ENCODE measurements at regions not wholly inside any gene's neighbourhood (a gene's known extent, or its start where the extent isn't known, plus 50 kb on each side); places are given as distances from the start of the nearest gene placed in this dataset.

DNA sequence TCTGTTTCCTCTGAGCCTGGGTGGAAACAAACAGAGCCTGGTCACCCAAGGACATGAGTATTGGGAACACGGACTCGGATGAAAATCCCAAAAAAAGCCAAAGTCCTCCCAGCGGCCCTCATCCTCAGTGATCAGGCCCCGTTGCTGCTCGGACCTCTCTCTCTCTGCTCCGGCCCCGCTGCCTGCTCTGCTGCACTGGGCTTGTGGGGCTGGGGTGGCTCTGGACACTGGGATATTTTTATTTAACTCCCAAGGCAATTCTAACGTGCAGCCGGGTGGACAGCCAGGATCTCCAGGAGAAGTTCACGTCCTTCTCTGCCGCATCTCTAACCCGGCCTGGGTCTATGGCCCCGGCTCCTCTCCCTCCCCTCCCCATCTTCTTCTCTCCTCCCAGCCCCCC is 280.9 kb upstream of the TNRC6C start:
- Histone ChIP-seq H3K4me2 (no peak overlapping the region), H2AFZ (ENCODE audit: low read depth) (no peak overlapping the region), H3K4me1 (ENCODE audit: low read depth, poor library complexity, severe bottlenecking) (no peaks in the 10 kb centered on the region), H3K9ac (no peak overlapping the region), H3K4me3 (IDR thresholded peaks at IDR 0.05; ENCODE audit: insufficient read depth, low read depth, low read length) (no peak overlapping the region), H3K27me3 (ENCODE audit: insufficient read depth, low read depth) (no peaks in the 10 kb centered on the region), H4K20me1 (ENCODE audit: insufficient read depth) (no peaks in the 10 kb centered on the region), H3K36me3 (ENCODE audit: insufficient read depth) (no peaks in the 10 kb centered on the region), H3K79me2 (ENCODE audit: insufficient read depth, low read depth) (no peaks in the 10 kb centered on the region), H3K27ac (no peak overlapping the region)
- TF ChIP-seq, protein P1, sequence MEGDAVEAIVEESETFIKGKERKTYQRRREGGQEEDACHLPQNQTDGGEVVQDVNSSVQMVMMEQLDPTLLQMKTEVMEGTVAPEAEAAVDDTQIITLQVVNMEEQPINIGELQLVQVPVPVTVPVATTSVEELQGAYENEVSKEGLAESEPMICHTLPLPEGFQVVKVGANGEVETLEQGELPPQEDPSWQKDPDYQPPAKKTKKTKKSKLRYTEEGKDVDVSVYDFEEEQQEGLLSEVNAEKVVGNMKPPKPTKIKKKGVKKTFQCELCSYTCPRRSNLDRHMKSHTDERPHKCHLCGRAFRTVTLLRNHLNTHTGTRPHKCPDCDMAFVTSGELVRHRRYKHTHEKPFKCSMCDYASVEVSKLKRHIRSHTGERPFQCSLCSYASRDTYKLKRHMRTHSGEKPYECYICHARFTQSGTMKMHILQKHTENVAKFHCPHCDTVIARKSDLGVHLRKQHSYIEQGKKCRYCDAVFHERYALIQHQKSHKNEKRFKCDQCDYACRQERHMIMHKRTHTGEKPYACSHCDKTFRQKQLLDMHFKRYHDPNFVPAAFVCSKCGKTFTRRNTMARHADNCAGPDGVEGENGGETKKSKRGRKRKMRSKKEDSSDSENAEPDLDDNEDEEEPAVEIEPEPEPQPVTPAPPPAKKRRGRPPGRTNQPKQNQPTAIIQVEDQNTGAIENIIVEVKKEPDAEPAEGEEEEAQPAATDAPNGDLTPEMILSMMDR (conservative IDR thresholded peaks at IDR 0.05; ENCODE audit: low read depth, low read length), result no peak

DNA sequence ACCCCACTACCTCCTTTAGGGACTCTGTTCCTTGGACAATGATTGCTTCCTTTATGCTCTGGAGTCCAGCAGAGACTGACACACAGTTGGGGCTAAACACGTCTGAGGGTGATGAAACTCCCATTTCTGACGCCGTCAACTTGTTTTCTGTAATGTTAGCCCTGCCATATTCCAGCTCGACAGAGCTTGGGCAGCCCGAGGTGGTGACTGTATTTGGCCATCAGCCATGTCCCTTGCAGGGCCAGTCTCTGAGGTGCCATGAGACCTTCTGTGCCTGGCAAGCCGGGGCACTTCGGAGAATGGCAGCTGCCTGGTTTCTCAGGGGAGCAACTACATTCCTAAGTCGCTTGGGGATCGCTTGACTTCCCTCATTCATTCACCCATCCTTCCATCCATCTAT is 278.9 kb upstream of the TNRC6C start:
- no peaks in the 10 kb centered on the region for H3K4me1 ChIP-seq (ENCODE audit: low read depth, poor library complexity, severe bottlenecking)
- no peak overlapping the region for H3K4me2 ChIP-seq
- TF ChIP-seq, protein P1 (conservative IDR thresholded peaks at IDR 0.05; ENCODE audit: low read depth, low read length), result no peak
- no peak overlapping the region for H3K9ac ChIP-seq
- H3K27me3 ChIP-seq (ENCODE audit: insufficient read depth, low read depth), result no peaks in the 10 kb centered on the region
- H3K4me3 ChIP-seq (IDR thresholded peaks at IDR 0.05; ENCODE audit: insufficient read depth, low read depth, low read length), result no peak overlapping the region
- H2AFZ ChIP-seq (ENCODE audit: low read depth), result no peak overlapping the region
- no peak overlapping the region for H3K27ac ChIP-seq
- no peaks in the 10 kb centered on the region for H3K79me2 ChIP-seq (ENCODE audit: insufficient read depth, low read depth)
- no peaks in the 10 kb centered on the region for H4K20me1 ChIP-seq (ENCODE audit: insufficient read depth)
- H3K36me3 ChIP-seq (ENCODE audit: insufficient read depth), result no peaks in the 10 kb centered on the region

DNA sequence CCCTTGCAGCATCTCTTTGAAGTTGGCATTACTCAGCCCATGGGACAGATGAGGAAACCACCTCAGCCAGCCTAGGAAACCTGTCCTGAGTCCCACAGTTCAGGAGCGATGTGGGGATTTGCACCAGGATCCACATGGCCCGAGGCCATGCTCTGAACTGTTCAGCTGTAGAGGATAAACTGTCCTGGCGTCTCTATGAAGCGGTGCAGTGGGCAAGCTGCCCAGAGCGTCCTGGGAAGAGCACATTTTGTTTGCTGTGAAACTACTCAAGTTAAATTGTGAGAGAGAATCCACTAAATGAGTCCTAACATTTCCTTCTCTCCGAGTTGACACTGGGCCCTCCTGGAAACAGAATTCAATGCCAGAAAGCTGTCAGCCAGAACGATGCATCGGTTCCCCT is 276.6 kb upstream of the TNRC6C start:
- H3K4me2 ChIP-seq, result no peak overlapping the region
- H3K79me2 ChIP-seq (ENCODE audit: insufficient read depth, low read depth), result no peaks in the 10 kb centered on the region
- H4K20me1 ChIP-seq (ENCODE audit: insufficient read depth), result no peaks in the 10 kb centered on the region
- TF ChIP-seq, protein P1 (conservative IDR thresholded peaks at IDR 0.05; ENCODE audit: low read depth, low read length), result no peak
- no peaks in the 10 kb centered on the region; the same call in 1 of the 2 replicates for H3K27me3 ChIP-seq (ENCODE audit: insufficient read depth, low read depth)
- no peak overlapping the region for H3K4me3 ChIP-seq (IDR thresholded peaks at IDR 0.05; ENCODE audit: insufficient read depth, low read depth, low read length)
- no peaks in the 10 kb centered on the region for H3K36me3 ChIP-seq (ENCODE audit: insufficient read depth)
- H3K4me1 ChIP-seq (ENCODE audit: low read depth, poor library complexity, severe bottlenecking), result no peaks in the 10 kb centered on the region
- H3K9ac ChIP-seq, result no peak overlapping the region
- H2AFZ ChIP-seq (ENCODE audit: low read depth), result no peak overlapping the region
- H3K27ac ChIP-seq, result no peak overlapping the region

DNA sequence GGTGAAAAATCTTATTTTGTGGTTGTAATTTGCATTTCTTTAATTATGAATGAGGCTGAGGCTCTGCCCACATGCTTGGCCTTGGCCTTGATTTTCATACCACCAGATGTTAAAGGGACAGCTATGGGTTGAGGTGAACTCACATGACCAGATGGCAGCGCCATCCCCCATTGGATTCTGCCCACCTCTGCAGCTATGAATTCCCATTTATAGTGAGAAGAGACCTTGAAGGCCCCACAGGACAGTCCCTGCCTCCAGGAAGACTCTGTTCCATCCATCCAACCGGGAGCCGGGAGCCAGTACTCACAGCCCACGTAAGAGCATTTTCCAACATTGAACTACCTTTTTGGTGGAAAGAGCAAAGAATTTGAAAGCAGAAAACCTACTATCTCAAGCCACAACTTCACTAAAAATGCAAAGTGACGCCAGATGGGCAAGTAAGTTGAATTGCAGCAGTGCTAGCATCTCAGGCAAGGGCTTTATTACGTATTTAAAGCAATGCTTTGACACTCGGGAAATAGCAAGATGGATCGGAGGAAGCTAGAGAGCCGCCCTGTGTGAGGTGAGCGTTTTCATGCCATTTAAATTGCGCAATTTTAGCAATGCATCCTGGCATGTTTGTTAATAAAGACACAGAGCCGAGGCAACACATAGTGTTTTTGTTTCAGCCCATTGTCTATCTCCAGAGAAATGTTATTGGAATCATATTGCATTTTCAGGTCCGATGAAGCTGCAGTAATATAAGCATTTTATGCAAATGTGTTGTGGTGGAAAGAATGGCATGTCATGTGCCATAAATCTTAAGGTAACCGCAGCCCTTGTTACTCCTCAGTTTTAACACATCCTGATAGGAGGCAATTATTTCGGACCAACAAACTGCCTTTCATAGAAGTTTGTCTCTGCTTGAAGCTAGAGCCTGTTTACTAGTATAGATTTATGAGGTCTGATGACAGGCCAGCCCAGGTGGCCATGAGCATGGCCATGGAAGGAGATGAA is 273.4 kb upstream of the TNRC6C start:
- TF ChIP-seq, protein P1 (conservative IDR thresholded peaks at IDR 0.05; ENCODE audit: low read depth, low read length), result no peak
- no peaks in the 10 kb centered on the region for H3K79me2 ChIP-seq (ENCODE audit: insufficient read depth, low read depth)
- H3K4me1 ChIP-seq (ENCODE audit: low read depth, poor library complexity, severe bottlenecking), result peaks cover 3% of the 10 kb centered on the region
- no peaks in the 10 kb centered on the region; the same call in 1 of the 2 replicates for H3K27me3 ChIP-seq (ENCODE audit: insufficient read depth, low read depth)
- H3K9ac ChIP-seq, result no peak overlapping the region
- no peaks in the 10 kb centered on the region for H3K36me3 ChIP-seq (ENCODE audit: insufficient read depth)
- H3K4me2 ChIP-seq, result no peak overlapping the region
- no peak overlapping the region for H2AFZ ChIP-seq (ENCODE audit: low read depth)
- no peak overlapping the region for H3K4me3 ChIP-seq (IDR thresholded peaks at IDR 0.05; ENCODE audit: insufficient read depth, low read depth, low read length)
- no peak overlapping the region for H3K27ac ChIP-seq
- no peaks in the 10 kb centered on the region for H4K20me1 ChIP-seq (ENCODE audit: insufficient read depth)
